GM12892 (cell line): ENCODE measurements at regions not wholly inside any gene's neighbourhood (a gene's known extent, or its start where the extent isn't known, plus 50 kb on each side); places are given as distances from the start of the nearest gene placed in this dataset.

Experiments
- POLR2A ChIP-seq: IDR thresholded peaks from 2 replicates; pipeline ENCODE4 v1.6.1; 2011; ENCODE audit warnings: low read depth, low read length, control low read depth
- POLR2AphosphoS5 ChIP-seq: IDR thresholded peaks from 2 replicates; pipeline ENCODE4 v1.6.1; 2011; ENCODE audit warnings: low read depth, low read length, control low read depth
- TAF1 ChIP-seq: IDR thresholded peaks from 2 replicates; pipeline ENCODE4 v1.6.1; 2011; ENCODE audit warnings: low read depth, mild to moderate bottlenecking, control low read depth, low read length, borderline replicate concordance

- TF ChIP-seq TAF1 (no peak), POLR2AphosphoS5 (no peak), POLR2A (no peak)
Measured at GRCh38 chr18:45282101-45282812, 333.0 kb upstream of the SLC14A2 start.
